HG03442 (cell line): ENCODE measurements at regions not wholly inside any gene's neighbourhood (a gene's known extent, or its start where the extent isn't known, plus 50 kb on each side); places are given as distances from the start of the nearest gene placed in this dataset.

Source experiments
- ATAC-seq: cut with Tn5 transposase; IDR thresholded peaks from one replicate; pipeline ENCODE4 v1.9.1; 2021; ENCODE audit warnings: mild to moderate bottlenecking, moderate library complexity; ENCODE audit not compliant: unreplicated experiment

GRCh38 chr2:223508372-223508771 is 93.8 kb downstream of the SCG2 start:
- no peak for ATAC-seq

DNA sequence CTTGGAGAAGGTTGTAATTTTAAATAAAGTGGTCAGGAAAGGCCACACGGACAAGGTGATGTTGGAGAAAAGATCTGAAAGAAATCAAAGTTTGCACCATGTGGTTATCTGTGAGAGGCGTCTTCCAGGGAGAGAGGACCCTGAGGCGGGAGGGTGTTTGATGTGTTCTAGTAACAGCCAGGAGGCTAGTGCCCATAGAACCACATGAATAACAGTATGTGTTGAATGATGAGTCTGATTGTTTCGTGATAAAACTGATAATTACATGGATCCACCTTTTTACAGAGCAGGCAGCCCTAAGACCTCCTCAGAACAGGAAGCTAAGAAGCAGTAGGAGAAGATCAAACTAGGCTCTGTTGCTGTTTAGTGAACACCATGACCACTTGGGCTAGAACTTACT is 91.4 kb downstream of the SCG2 start:
- no peak for ATAC-seq

DNA sequence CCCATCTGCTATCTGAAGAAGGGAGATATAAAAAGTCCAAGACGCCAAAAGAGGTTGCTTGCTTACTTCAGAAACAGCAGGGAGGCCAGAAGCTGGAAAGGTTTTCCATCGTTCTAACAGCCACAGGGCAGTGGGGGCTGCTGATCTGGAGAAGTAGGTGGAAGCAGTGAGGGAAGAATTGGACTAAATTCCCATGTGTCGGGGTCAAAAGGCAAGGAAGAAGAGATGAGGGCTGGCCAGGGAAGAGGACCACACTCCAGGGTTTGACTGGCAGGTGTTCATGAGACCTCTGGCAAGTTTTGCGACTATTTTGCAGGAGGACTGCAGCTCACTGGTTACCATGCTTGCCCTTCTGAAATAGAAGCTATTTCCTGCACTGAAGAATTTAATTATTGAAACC is 91.0 kb downstream of the SCG2 start:
- no peak for ATAC-seq

DNA sequence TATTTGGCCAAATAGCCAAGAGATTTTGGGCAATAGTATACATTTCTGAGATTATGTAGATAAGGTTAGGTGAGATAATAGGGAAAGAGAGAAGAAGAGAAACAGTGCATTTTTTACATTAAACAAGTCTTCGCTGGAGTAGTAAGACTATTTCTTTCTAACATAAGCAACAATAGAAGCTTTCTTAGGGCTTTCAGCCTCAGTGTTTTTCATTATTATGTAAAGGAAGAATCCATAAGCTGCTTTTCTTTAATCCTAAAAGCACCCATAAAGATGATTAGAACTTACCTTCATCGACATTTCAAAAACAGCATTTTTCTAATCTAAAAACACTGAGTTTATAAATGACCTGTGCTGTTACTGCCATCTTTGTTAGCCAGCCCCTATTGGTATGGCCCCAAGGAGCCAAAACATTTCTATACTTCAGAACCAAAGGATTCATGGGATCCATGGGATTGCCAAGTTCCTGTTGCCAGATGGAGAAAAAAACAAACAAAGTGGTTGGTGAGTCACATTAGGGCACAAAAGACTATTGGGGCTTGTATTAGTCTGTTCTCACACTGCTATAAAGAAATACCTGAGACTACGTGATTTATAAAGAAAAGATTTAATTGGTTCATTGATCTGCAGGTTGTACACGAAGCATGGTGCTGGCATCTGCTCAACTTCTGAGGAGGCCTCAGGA is 88.2 kb downstream of the SCG2 start:
- no peak for ATAC-seq

DNA sequence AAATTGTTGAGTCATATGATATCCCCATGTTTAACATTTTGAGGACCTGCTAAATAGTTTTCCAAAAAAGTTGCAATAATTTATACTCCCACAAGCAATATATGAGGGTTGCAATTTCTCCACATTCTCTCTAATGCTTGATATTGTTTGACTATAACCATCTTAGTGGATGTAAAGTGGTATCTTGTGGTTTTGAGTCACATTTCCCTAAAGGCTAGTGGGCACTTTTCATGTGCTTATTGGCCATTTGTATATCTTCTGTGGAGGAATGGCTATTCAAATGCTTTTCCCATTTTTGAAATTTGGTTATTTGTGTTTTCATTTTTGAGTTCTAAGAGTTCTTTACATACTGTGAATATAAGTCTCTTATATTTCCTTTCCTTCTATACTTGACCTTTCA is 82.7 kb downstream of the SCG2 start:
- no peak for ATAC-seq

DNA sequence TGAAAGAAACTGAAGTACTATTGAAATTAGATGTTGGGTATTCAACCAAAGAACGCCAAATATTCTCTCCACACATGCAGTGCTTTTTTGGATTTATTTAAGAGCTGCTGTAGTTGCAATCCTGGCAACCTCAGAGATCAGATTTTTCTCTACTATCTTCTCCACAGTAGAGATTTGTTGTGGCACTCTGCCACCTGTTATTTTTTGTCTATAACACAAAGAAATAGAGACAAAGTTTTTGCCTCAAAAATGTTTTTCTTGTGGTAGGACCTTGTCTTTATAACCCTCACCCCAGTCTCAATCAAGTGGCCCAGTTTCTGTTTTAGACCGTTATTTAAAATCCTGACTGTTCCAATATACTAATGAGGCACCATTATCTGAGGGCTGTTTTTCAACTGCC is 79.4 kb downstream of the SCG2 start:
- ATAC-seq = no peak

DNA sequence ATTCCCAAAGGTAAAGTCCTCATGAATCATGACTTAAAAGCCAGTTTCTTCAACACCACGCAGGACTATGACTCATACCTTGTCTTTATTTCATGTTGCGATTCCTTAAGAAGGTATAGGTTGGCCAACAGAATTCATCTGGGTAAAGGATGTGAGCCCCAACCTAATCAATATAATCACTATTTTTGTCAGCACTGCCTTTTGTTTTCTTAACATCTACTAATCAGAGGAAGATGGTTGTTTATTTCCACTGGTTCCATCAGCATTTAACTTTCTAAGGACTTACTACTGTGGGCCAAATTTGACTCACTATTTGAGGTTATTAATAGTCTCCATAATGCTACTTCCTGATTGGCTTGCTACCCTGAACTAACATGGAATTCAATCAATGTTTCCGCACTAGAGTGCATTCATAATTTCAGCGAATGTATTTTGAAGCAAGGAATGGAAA is 78.6 kb downstream of the SCG2 start:
- no peak for ATAC-seq

DNA sequence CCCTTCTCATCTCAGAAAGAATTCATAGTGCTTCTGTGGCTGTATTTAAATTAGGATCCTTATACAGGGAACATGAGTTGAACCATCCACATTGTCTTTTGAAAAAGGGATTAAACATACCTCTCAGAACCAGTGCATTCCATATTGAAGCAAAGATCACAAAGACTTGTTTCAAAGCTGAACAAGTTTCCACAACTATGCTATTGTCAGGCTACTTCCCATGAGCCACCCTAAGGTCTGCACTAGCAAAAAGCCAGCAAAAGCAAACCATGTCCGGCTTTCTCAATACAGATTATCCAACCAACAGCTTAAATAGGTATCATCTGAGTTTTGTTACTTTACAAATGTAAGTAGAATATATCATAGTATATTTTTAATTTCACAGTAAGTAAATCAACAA is 78.1 kb downstream of the SCG2 start:
- no peak for ATAC-seq

DNA sequence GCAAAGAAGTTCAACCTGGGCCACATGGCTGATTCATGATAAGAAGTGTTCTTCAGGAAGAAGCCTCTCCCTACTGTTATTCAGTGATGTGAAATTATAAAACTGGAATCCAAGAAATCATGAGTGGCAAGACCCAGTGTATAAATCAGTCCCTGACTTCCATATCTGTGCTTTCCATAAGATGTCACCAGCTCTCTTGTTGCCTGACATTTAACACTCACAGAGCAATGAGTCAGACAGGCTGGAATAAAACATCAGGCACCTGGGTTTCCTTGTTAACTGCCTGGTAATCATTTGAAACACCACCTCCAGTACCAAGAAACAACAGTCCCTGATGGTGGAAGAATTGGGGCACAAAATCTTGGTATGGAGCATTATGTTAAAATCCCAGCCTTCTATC is 76.1 kb downstream of the SCG2 start:
- no peak for ATAC-seq

- ATAC-seq = no peak
These were observed 74.1 kb downstream of the SCG2 start for GRCh38 chr2:223528036-223528435.

DNA sequence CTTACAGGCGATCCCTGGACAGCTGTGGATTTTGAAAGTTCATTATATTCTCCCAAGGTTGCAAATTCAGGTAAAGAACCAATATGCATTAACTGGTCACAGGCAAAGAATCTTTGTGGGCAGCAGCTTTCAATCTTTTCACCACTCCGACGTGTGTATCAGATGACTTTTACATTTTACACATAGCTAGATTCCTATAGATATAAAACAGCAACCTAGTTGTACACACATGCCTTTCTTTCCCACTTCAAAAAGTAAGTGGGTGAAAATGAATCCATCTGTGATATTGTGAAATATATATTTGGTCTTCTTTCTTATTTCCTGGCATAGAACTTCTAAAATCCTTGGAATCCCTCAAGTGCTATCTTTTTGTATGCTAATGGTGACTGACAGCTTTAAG is 72.5 kb downstream of the SCG2 start:
- ATAC-seq = no peak

GRCh38 chr2:223530811-223531210 is 71.3 kb downstream of the SCG2 start:
- no peak for ATAC-seq

DNA sequence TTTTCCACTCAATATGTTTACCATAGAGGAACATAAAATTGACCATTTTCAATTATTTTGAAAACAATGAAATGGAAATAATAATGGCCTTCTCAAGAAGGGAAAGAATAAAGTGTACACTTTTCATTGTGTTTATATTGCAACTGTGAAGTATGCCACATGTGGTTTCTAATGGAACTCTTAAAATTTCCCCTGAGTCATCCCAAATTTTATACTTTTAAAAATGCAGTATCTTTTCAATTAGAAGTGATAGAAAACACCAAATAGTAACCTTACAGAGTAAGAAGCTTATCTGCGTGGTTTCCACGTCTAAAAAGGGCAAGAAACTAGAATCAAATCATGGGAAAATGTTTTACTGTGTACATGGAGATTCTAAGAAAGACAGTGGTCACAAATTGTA is 70.0 kb downstream of the SCG2 start:
- no peak for ATAC-seq

DNA sequence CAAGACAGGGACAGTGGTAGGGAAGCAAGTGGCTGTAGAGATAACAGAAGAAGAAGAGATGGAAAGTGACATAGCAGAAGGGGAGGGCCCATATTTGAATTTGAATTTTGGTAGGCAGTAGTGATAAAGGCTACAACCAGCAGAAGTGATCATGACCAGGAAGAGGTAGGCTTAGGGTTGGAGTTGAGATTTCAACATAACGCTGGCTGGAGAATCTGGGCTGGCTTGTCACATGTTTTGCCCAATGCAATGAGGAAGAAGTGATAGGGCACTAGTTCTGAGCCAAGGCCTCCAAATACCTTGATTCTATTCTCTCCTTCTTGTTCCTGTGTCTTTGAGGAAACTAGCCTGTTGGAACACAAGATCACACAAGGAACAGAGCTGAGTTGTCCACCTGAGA is 69.4 kb downstream of the SCG2 start:
- ATAC-seq = no peak

DNA sequence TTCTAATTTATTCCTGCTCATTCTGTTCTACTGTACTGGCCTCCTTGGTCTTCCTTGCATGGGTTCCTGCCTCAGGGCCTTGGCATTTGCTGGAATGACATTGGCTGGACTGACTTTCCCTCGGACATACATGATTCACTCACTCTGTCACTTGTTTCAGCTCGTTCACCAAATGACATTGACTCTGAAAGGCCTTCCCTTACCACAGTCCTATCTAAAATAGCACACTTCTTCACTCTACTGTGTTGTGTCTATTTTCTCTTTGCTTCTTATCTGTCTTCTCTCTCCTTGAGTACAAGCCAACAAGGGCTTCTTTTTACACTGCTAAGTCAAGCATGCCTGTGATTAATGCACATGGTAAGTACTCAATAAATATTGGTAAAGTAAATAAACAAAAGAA is 65.6 kb downstream of the SCG2 start:
- ATAC-seq = no peak

DNA sequence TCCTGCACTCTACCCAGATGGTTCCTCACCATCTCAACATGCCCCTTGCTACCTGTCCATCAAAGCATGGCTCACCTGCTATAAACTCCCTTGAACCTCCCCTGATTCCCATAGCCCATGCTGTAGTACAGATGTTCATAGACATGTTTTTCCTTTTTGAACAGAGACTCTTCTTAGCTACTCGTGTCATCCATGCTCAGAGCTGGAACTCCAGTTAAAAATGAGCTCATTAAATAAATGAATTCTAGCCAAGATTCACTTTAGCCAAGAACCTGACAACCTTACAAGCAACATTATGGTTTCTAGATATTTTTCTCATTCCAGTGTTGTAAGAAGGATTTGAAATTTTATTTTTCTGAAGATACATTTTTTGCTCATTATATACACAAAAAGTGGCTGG is 65.0 kb downstream of the SCG2 start:
- no peak for ATAC-seq

DNA sequence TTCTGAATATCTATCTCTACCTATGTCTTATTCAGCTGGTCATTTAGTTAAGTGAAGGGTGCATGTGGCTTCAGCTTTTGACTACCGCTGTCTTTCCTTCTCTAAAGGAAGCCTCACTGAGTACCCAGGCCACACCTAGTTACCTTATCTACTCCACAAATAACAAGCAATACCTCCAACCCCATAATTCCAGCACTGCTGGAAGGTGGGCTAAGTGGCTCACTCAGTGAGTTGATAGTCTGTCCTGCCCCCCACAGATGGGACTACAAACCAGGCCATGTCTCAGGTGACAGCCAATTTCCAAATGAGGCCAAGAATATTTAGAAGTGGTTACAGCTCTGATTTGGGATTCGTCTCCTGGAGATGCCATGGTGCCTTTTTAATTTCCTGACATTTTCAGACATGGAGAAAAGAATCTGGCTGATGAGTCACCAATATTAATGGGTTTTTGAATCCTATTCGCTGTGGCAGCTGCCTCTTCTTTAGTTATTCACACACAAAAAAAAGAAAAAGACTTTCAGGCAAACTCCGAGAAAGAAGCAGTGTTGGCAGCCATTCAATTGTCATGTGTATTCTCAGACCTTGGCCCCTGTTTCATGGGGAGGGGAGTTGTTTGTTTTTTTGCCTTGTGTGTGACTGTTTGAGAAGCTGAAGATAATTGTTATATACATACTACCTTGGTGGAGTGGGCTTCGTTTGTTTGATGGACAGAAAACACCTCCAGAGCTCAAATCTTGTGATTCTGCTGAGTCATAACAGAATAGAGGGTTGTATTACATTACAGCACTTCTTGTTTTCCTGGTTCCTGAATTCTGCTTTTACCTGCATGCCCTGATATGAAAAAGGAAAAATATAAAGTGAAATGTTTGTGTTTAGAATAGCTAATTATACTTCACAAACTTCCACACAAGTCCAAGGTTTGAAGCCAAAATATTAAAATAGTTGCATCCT is 64.2 kb downstream of the SCG2 start:
- ATAC-seq = no peak

DNA sequence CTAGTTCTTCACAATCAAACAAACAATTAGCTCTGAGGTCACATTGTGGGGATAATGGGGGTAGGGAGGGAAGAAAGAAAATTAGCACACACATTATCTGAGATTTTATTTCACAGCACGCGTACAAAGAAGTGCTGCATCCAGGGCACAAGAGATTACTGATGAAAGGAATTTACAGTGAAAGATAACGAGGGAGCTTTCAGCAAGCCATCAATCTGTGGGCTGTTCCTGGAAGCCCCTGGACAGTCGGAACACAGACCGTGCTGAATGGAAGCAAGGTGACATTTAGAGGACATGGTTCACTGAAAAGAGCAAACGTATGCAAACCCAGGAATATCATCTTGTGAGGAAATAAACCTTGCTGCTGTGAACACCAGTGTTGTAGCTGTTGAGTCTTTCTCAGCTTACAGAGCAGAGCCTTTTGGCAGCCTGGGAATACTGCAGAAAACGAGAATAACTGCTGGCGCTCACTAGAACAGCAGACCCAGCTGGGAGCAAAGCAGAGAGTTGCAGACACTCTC is 63.2 kb downstream of the SCG2 start:
- no peak for ATAC-seq

DNA sequence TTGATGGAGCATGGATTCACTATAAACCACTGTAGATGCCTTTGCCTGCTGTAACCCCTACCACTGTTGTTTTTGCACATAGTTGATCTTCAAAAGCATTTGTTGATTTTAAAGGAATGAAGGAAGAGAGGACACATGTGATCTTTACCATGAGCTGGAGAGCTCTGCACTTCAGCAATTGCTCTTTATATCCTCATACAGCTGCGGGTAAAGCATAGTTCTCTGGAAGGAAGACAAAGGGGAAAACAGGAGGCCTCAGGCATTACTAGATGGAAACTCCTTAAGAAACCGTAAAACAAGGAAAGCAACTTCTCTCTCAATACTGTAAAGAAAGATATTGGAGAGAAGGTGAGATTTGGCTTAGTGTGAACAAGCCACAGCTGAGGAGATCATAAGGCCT is 60.6 kb downstream of the SCG2 start:
- ATAC-seq = no peak

DNA sequence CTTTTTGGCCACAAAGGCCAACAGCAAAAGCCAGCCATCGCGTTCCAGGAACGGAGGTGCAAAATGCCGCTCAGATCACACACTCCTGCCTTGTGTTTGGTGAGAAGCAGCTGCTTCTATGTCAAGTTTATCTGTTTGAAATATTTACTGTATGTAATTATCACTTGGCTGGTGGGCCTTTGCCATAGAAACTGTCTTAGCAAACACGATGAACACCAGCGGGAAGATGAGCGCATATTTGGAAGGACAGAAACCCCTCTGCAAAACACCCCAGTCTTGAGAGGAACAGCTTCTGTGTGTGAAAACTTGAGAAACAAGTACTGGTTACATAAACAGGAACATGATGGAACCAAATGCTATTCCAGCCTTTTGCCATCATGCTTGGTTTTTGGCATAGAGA is 59.7 kb downstream of the SCG2 start:
- no peak for ATAC-seq

DNA sequence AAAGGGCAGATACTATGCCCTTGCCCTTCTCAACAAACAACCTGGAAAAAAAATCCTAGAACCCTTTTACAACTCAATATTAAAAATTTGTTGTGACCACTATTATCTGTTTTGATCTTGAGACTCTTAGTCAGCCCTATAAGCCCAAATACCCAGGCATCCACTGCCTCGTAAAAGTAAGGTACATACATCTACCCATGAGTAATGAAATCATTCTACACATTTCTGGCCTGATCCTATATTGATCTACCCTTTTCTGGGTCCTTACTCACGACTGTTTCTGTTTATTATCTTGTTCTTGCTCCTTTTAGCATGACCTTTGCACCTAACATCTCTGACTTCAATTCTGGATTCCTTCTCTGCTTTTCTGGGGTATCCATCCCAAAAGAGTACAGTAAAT is 56.8 kb downstream of the SCG2 start:
- ATAC-seq = no peak

- no peak for ATAC-seq
These were observed 56.3 kb downstream of the SCG2 start for GRCh38 chr2:223545830-223546229.
